GM23338 (cell line): ENCODE measurements at regions not wholly inside any gene's neighbourhood (a gene's known extent, or its start where the extent isn't known, plus 50 kb on each side); places are given as distances from the start of the nearest gene placed in this dataset.

Experiments used
- ATAC-seq: fragments of 200-7000 bp; cut with Tn5 transposase; 3 replicates; pipeline ENCODE4 v1.9.1; 2020
- DNase-seq: peaks from one replicate; pipeline ENCODE4 v3.0.0-alpha.2; 2015; ENCODE audit warnings: low spot score
- H2AFZ ChIP-seq: fragments of 200-600 bp; sonication (generic); 2 replicates; pipeline ENCODE4 v1.8.0; 2016; ENCODE audit warnings: antibody characterized with exemption, mild to moderate bottlenecking, moderate library complexity
- H3F3A ChIP-seq: fragments of 200-600 bp; sonication (generic); replicated peaks from 2 replicates; pipeline ENCODE4 v1.8.0; 2017; ENCODE audit warnings: antibody characterized with exemption, mixed run types, low read depth
- H3K27ac ChIP-seq: fragments of 200-600 bp; sonication (generic); 2 replicates; pipeline ENCODE4 v1.6.1; 2016; ENCODE audit warnings: low read depth
- H3K27me3 ChIP-seq: fragments of 200-600 bp; sonication (generic); 2 replicates; pipeline ENCODE4 v1.8.0; 2016; ENCODE audit warnings: mild to moderate bottlenecking, mixed run types, moderate library complexity; ENCODE audit not compliant: insufficient read depth
- H3K36me3 ChIP-seq: fragments of 200-600 bp; sonication (generic); 2 replicates; pipeline ENCODE4 v1.8.0; 2016; ENCODE audit warnings: mild to moderate bottlenecking; ENCODE audit not compliant: insufficient read depth
- H3K4me1 ChIP-seq: fragments of 200-600 bp; sonication (generic); 2 replicates; pipeline ENCODE4 v1.8.0; 2016; ENCODE audit warnings: mild to moderate bottlenecking, moderate library complexity; ENCODE audit not compliant: insufficient read depth
- H3K4me2 ChIP-seq: fragments of 200-600 bp; sonication (generic); 2 replicates; pipeline ENCODE4 v1.7.1; 2017; ENCODE audit warnings: mixed run types
- H3K4me3 ChIP-seq: fragments of 200-600 bp; sonication (generic); 2 replicates; pipeline ENCODE4 v1.6.1; 2016; ENCODE audit warnings: mixed run types
- H3K79me2 ChIP-seq: fragments of 200-600 bp; sonication (generic); replicated peaks from 2 replicates; pipeline ENCODE4 v1.8.0; 2017; ENCODE audit warnings: mild to moderate bottlenecking; ENCODE audit not compliant: insufficient read depth
- H3K9me2 ChIP-seq: fragments of 200-600 bp; sonication (generic); 2 replicates; pipeline ENCODE4 v1.8.0; 2017; ENCODE audit not compliant: insufficient read depth
- H4K20me1 ChIP-seq: fragments of 200-600 bp; sonication (generic); replicated peaks from 2 replicates; pipeline ENCODE4 v1.8.0; 2017; ENCODE audit warnings: mild to moderate bottlenecking; ENCODE audit not compliant: insufficient read depth
- H3K27ac Mint-ChIP-seq: 2 replicates; pipeline ENCODE4 v1.8.0; 2020; ENCODE audit warnings: inconsistent platforms, mild to moderate bottlenecking, moderate library complexity, mixed read lengths
- H3K27me3 Mint-ChIP-seq: 3 replicates; pipeline ENCODE4 v1.8.0; 2022; ENCODE audit warnings: low read depth, mild to moderate bottlenecking, moderate library complexity, mixed read lengths, inconsistent platforms; ENCODE audit not compliant: insufficient read depth, poor library complexity
- H3K36me3 Mint-ChIP-seq: 3 replicates; pipeline ENCODE4 v1.8.0; 2021; ENCODE audit warnings: low read depth, mild to moderate bottlenecking, inconsistent platforms, moderate library complexity, mixed read lengths
- H3K4me1 Mint-ChIP-seq: 3 replicates; pipeline ENCODE4 v1.8.0; 2020; ENCODE audit warnings: mild to moderate bottlenecking, inconsistent platforms, mixed read lengths
- H3K4me3 Mint-ChIP-seq: 3 replicates; pipeline ENCODE4 v1.8.0; 2021; ENCODE audit warnings: moderate library complexity, mild to moderate bottlenecking, inconsistent platforms, mixed read lengths
- H3K9me3 Mint-ChIP-seq: 3 replicates; pipeline ENCODE4 v1.8.0; 2020; ENCODE audit warnings: moderate library complexity, mild to moderate bottlenecking, inconsistent platforms, mixed read lengths
- ETS1 ChIP-seq: IDR thresholded peaks from 2 replicates; pipeline ENCODE4 v1.6.1; 2016; ENCODE audit warnings: antibody characterized with exemption
- EZH2 ChIP-seq: fragments of 200-600 bp; sonication (generic); IDR thresholded peaks from one replicate; pipeline ENCODE4 v1.8.0; 2017; ENCODE audit warnings: antibody characterized with exemption, mild to moderate bottlenecking, low read depth; ENCODE audit not compliant: unreplicated experiment
- EZH2phosphoT487 ChIP-seq: fragments of 200-600 bp; sonication (generic); IDR thresholded peaks from one replicate; pipeline ENCODE4 v1.8.1; 2018; ENCODE audit warnings: antibody characterized with exemption; ENCODE audit not compliant: unreplicated experiment
- JUNB ChIP-seq: IDR thresholded peaks from one replicate; pipeline ENCODE4 v1.6.1; 2016; ENCODE audit warnings: antibody characterized with exemption; ENCODE audit not compliant: unreplicated experiment
- NANOG ChIP-seq: IDR thresholded peaks from 2 replicates; pipeline ENCODE4 v1.6.1; 2016; ENCODE audit warnings: antibody characterized with exemption, borderline replicate concordance
- POLR2AphosphoS5 ChIP-seq: IDR thresholded peaks from 2 replicates; pipeline ENCODE4 v1.6.1; 2016; ENCODE audit warnings: antibody characterized with exemption, low read depth
- ZNF331 ChIP-seq: fragments of 250-450 bp; sonication (Bioruptor Pico); IDR thresholded peaks from 2 replicates; pipeline ENCODE4 v1.5.0; 2020; ENCODE audit warnings: low read depth, mild to moderate bottlenecking, moderate library complexity
- ZNF462 ChIP-seq: fragments of 250-450 bp; sonication (Bioruptor Pico); IDR thresholded peaks from 2 replicates; pipeline ENCODE4 v1.5.0; 2020; ENCODE audit warnings: mild to moderate bottlenecking, moderate library complexity
- TF ChIP-seq, protein P1 (sequence below), 2 experiments: fragments of 200-600 bp in 1 of 2; sonication (generic) in 1 of 2; conservative IDR thresholded peaks; 2 replicates each; pipeline versions ENCODE4 v1.5.1 to v1.6.1; 2016 to 2017; ENCODE audit warnings: antibody characterized with exemption in 2 of 2, low read depth in 2 of 2, mild to moderate bottlenecking in 2 of 2, moderate library complexity in 1 of 2

GRCh38 chr1:192045131-192045530 lies 113.1 kb upstream of the RGS18 start:
- DNase-seq = no peak
- H3K9me2 ChIP-seq = no peaks in the 10 kb centered on the region
- Mint-ChIP-seq H3K27ac (no peak overlapping the region), H3K4me3 (no peak overlapping the region), H3K4me1 (no peaks in the 10 kb centered on the region), H3K27me3 (peaks cover 3% of the 10 kb centered on the region), H3K36me3 (no peaks in the 10 kb centered on the region), H3K9me3 (no peaks in the 10 kb centered on the region)
- no peak overlapping the region for H3K27ac ChIP-seq
- H3K4me3 ChIP-seq = no peak overlapping the region
- TF ChIP-seq, protein P1, sequence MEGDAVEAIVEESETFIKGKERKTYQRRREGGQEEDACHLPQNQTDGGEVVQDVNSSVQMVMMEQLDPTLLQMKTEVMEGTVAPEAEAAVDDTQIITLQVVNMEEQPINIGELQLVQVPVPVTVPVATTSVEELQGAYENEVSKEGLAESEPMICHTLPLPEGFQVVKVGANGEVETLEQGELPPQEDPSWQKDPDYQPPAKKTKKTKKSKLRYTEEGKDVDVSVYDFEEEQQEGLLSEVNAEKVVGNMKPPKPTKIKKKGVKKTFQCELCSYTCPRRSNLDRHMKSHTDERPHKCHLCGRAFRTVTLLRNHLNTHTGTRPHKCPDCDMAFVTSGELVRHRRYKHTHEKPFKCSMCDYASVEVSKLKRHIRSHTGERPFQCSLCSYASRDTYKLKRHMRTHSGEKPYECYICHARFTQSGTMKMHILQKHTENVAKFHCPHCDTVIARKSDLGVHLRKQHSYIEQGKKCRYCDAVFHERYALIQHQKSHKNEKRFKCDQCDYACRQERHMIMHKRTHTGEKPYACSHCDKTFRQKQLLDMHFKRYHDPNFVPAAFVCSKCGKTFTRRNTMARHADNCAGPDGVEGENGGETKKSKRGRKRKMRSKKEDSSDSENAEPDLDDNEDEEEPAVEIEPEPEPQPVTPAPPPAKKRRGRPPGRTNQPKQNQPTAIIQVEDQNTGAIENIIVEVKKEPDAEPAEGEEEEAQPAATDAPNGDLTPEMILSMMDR (conservative IDR thresholded peaks at IDR 0.05; ENCODE audit: low read depth in 2 of 2) = no peak
- TF ChIP-seq JUNB = no peak
- TF ChIP-seq ETS1 = no peak
- TF ChIP-seq ZNF462 (CRISPR knock-in tag) = no peak
- no peak for TF ChIP-seq POLR2AphosphoS5
- TF ChIP-seq EZH2 = no peak
- no peak for TF ChIP-seq EZH2phosphoT487
- TF ChIP-seq NANOG = no peak
- TF ChIP-seq ZNF331 (CRISPR knock-in tag) = no peak
- H2AFZ ChIP-seq = no peak overlapping the region
- H3K4me2 ChIP-seq = no peak overlapping the region
- no peaks in the 10 kb centered on the region for H3F3A ChIP-seq
- no peak for ATAC-seq
- no peaks in the 10 kb centered on the region for H3K36me3 ChIP-seq
- no peaks in the 10 kb centered on the region for H4K20me1 ChIP-seq
- no peaks in the 10 kb centered on the region for H3K27me3 ChIP-seq
- no peaks in the 10 kb centered on the region for H3K79me2 ChIP-seq
- H3K4me1 ChIP-seq = no peaks in the 10 kb centered on the region
